K562 (cell line): ENCODE measurements at regions not wholly inside any gene's neighbourhood (a gene's known extent, or its start where the extent isn't known, plus 50 kb on each side); places are given as distances from the start of the nearest gene placed in this dataset.

Experiments used
- ATAC-seq: fragments of 200-7000 bp; cut with Tn5 transposase; 3 replicates; pipeline ENCODE4 v1.9.1; 2020; ENCODE audit warnings: moderate library complexity
- BruUV-seq: library from RNA; stranded (reverse); fragments of 400-500 nt; replicated peaks from 2 replicates; lab custom pipeline; 2021; lab: Mats Ljungman, UMichigan
- CTCF ChIA-PET: fragments of 300-600 bp; formaldehyde crosslinking; extraction: SDS; loops from one replicate; lab custom pipeline; 2021; ENCODE audit warnings: low intra/inter-chr PET ratio; lab: Yijun Ruan, JAX
- POLR2A ChIA-PET: fragments of 300-600, 350-650 bp; sonication (Branson Sonifier 250); formaldehyde crosslinking; extraction: SDS; loops from one replicate; lab custom pipeline; 2021; ENCODE audit warnings: antibody characterized with exemption, inconsistent platforms; lab: Yijun Ruan, JAX
- DNase-seq, 4 experiments: peaks; one replicate each; pipeline versions ENCODE4 v3.0.0 to v3.0.0-alpha.2; 2011 to 2018; ENCODE audit warnings: low spot score in 3 of 4, mixed read lengths in 3 of 4; ENCODE audit errors: extremely low read depth in 1 of 4
- FAIRE-seq: peaks from 2 replicates; lab custom pipeline; 2011; peaks lifted over from hg19 to GRCh38; lab: Jason Lieb, UNC
- H2AFZ ChIP-seq: 2 replicates; pipeline ENCODE4 v1.6.0; 2011; ENCODE audit warnings: low read depth, low read length, control low read depth, inconsistent platforms
- H3K27ac ChIP-seq: fragments of 200-600 bp; 3 replicates; pipeline ENCODE4 v1.8.0; 2011; ENCODE audit warnings: low read depth, mild to moderate bottlenecking, control low read depth, inconsistent platforms, low read length, moderate library complexity, mixed read lengths; ENCODE audit errors: extremely low read depth
- H3K27me3 ChIP-seq, 2 experiments: fragments of 300-600 bp in 1 of 2; 2 replicates in 1 of 2; 3 replicates in 1 of 2; pipeline versions ENCODE4 v1.6.0 to v1.8.0; 2011; ENCODE audit warnings: inconsistent platforms in 2 of 2, low read length in 2 of 2, mild to moderate bottlenecking in 1 of 2, mixed read lengths in 1 of 2, moderate library complexity in 1 of 2; ENCODE audit not compliant: control insufficient read depth in 2 of 2, insufficient read depth in 2 of 2
- H3K36me3 ChIP-seq: fragments of 300-600 bp; 3 replicates; pipeline ENCODE4 v1.8.0; 2011; ENCODE audit warnings: mild to moderate bottlenecking, low read length, inconsistent platforms; ENCODE audit not compliant: control insufficient read depth, insufficient read depth
- H3K4me1 ChIP-seq, 2 experiments: fragments of 200-600 bp in 1 of 2; replicated peaks in 1 of 2; 2 replicates in 1 of 2; 3 replicates in 1 of 2; pipeline versions ENCODE4 v1.5.1 to v1.8.0; 2011; ENCODE audit warnings: inconsistent platforms in 2 of 2, low read length in 2 of 2, mild to moderate bottlenecking in 1 of 2, mixed read lengths in 1 of 2, moderate library complexity in 1 of 2; ENCODE audit not compliant: control insufficient read depth in 2 of 2, insufficient read depth in 2 of 2
- H3K4me2 ChIP-seq: 2 replicates; pipeline ENCODE4 v1.6.1; 2011; ENCODE audit warnings: low read length, control low read depth, inconsistent platforms, mixed read lengths; ENCODE audit not compliant: insufficient read depth
- H3K4me3 ChIP-seq: fragments of 200-600 bp; sonication (generic), shearing (Covaris generic); 2 replicates; pipeline ENCODE4 v1.5.1; 2016; ENCODE audit warnings: control low read depth, inconsistent platforms
- H3K79me2 ChIP-seq: fragments of 200-600 bp; 3 replicates; pipeline ENCODE4 v1.8.0; 2011; ENCODE audit warnings: low read length, inconsistent platforms; ENCODE audit not compliant: control insufficient read depth, insufficient read depth
- H3K9ac ChIP-seq, 2 experiments: 2 replicates each; pipeline versions ENCODE4 v1.6.0 to v1.6.1; 2011; ENCODE audit warnings: low read depth in 2 of 2, low read length in 2 of 2, control low read depth in 1 of 2, inconsistent platforms in 1 of 2, mild to moderate bottlenecking in 1 of 2, mixed read lengths in 1 of 2; ENCODE audit not compliant: insufficient read depth in 1 of 2
- H3K9me1 ChIP-seq: one replicate; pipeline ENCODE4 v1.6.0; 2011; ENCODE audit warnings: inconsistent platforms, mild to moderate bottlenecking, low read length, moderate library complexity; ENCODE audit not compliant: control insufficient read depth, insufficient read depth
- H3K9me3 ChIP-seq: replicated peaks from 2 replicates; pipeline ENCODE4 v1.5.1; 2011; ENCODE audit warnings: low read depth, low read length, inconsistent platforms; ENCODE audit not compliant: control insufficient read depth, insufficient read depth
- H4K20me1 ChIP-seq: replicated peaks from 2 replicates; pipeline ENCODE4 v1.6.1; 2011; ENCODE audit warnings: low read length, inconsistent platforms, mixed read lengths; ENCODE audit not compliant: control insufficient read depth, insufficient read depth
- BCLAF1 ChIP-seq, 2 experiments: fragments of 450-650 bp in 1 of 2; IDR thresholded peaks; 2 replicates each; pipeline ENCODE4 v1.6.1; 2011 to 2017; ENCODE audit warnings: low read depth in 2 of 2, antibody characterized with exemption in 1 of 2, borderline replicate concordance in 1 of 2, low read length in 1 of 2, mild to moderate bottlenecking in 1 of 2, mixed read lengths in 1 of 2; ENCODE audit not compliant: control insufficient read depth in 1 of 2
- CBX2 ChIP-seq: fragments of 200-600 bp; sonication (generic); IDR thresholded peaks from one replicate; pipeline ENCODE4 v1.6.1; 2012; ENCODE audit warnings: mild to moderate bottlenecking, low read length, inconsistent platforms; ENCODE audit not compliant: insufficient read depth, poor library complexity, severe bottlenecking
- FOXK1 ChIP-seq: sonication (generic); formaldehyde crosslinking; IDR thresholded peaks from 2 replicates; pipeline ENCODE4 v1.8.0; 2022; ENCODE audit warnings: missing genetic modification reagents, mild to moderate bottlenecking, borderline replicate concordance
- PKNOX1 ChIP-seq: fragments of 450-650 bp; IDR thresholded peaks from 2 replicates; pipeline ENCODE4 v1.6.1; 2016
- SAP30 ChIP-seq: fragments of 200-600 bp; sonication (generic); IDR thresholded peaks from 2 replicates; pipeline ENCODE4 v1.6.1; 2012; ENCODE audit warnings: borderline replicate concordance, low read depth, mild to moderate bottlenecking, moderate library complexity, low read length, control low read depth, inconsistent platforms; ENCODE audit not compliant: insufficient read depth, poor library complexity, severe bottlenecking
- TGIF2 ChIP-seq: sonication (generic); formaldehyde crosslinking; IDR thresholded peaks from 2 replicates; pipeline ENCODE4 v1.8.1; 2022; ENCODE audit warnings: mild to moderate bottlenecking, missing genetic modification reagents, moderate library complexity
- XRCC3 ChIP-seq: fragments of 450-650 bp; IDR thresholded peaks from 2 replicates; pipeline ENCODE4 v1.6.1; 2017; ENCODE audit warnings: mild to moderate bottlenecking, moderate library complexity
- ZNF212 ChIP-seq: fragments of 450-650 bp; formaldehyde crosslinking; IDR thresholded peaks from 2 replicates; pipeline ENCODE4 v1.4.0; 2020; ENCODE audit warnings: mild to moderate bottlenecking
- ZNF668 ChIP-seq: fragments of 250-450 bp; sonication (Bioruptor Pico); IDR thresholded peaks from 2 replicates; pipeline ENCODE4 v1.8.0; 2022; ENCODE audit warnings: mild to moderate bottlenecking, inconsistent platforms
- WGBS: fragments of 100-300 bp; shearing (Covaris generic); methylation state at CpG from one replicate; pipeline ENCODE4 v1.1.6; 2016; ENCODE audit warnings: low coverage, mixed read lengths; ENCODE audit not compliant: insufficient coverage; ENCODE audit errors: missing lambda C conversion rate; 5-methylcytosine and 5-hydroxymethylcytosine counted together
- in situ Hi-C: fragments of 300-500 bp; cut with MboI; formaldehyde crosslinking; loops from 4 replicates; pipeline ENCODE4 v1.15.0; 2018; ENCODE audit warnings: inconsistent platforms, mixed read lengths
- intact Hi-C: fragments of 100-400 bp; cut with micrococcal nuclease; formaldehyde crosslinking; loops from 2 replicates; pipeline ENCODE4 v1.14.2; 2022
- TF ChIP-seq, protein P1 (sequence below), 2 experiments: fragments of 450-650 bp in 1 of 2; sonication (generic) in 1 of 2; formaldehyde crosslinking in 1 of 2; IDR thresholded peaks in 1 of 2; conservative IDR thresholded peaks in 1 of 2; 2 replicates each; pipeline versions ENCODE4 v1.6.1 to v1.8.1; 2016 to 2023; ENCODE audit warnings: mild to moderate bottlenecking in 2 of 2, moderate library complexity in 2 of 2, inconsistent platforms in 1 of 2, missing genetic modification reagents in 1 of 2

GRCh38 chr19:28152195-28152594, 1060.8 kb downstream of the UQCRFS1 start (continued):
- TF ChIP-seq BCLAF1 (IDR thresholded peaks at IDR 0.05; ENCODE audit: borderline replicate concordance in 1 of 2, control insufficient read depth in 1 of 2, low read depth in 2 of 2, low read length in 1 of 2) (no peak), XRCC3 (no peak)

- TF ChIP-seq ZNF668 (no peak), SAP30 (no peak), CBX2 (no peak), ZNF212 (CRISPR knock-in tag) (no peak), FOXK1 (CRISPR knock-in tag) (no peak), TGIF2 (CRISPR knock-in tag) (no peak), PKNOX1 (no peak)
- TF ChIP-seq, protein P1, sequence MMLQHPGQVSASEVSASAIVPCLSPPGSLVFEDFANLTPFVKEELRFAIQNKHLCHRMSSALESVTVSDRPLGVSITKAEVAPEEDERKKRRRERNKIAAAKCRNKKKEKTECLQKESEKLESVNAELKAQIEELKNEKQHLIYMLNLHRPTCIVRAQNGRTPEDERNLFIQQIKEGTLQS (IDR thresholded peaks at IDR 0.05): no peak
- TF ChIP-seq, protein P1 (CRISPR knock-in tag; conservative IDR thresholded peaks at IDR 0.05): no peak
Measured at GRCh38 chr19:28150129-28150528, 1062.8 kb downstream of the UQCRFS1 start.

More at GRCh38 chr19:28150129-28150528, 1062.8 kb downstream of the UQCRFS1 start:
- WGBS: 0% methylated on average over 5 of the region's 5 CpGs
- FAIRE-seq (no peak), DNase-seq (no peak), ATAC-seq (no peak)
- Histone ChIP-seq H3K4me1 (no peaks in the 10 kb centered on the region), H3K9me3 (no peaks in the 10 kb centered on the region), H3K36me3 (no peaks in the 10 kb centered on the region), H3K27ac (no peak overlapping the region), H2AFZ (no peak overlapping the region), H3K27me3 (peaks cover 0 to 5% of the 10 kb centered on the region in 2 experiments; a peak in 1 of 5 replicates), H3K4me3 (no peak overlapping the region), H3K79me2 (no peaks in the 10 kb centered on the region), H3K4me2 (no peak overlapping the region), H3K9me1 (no peaks in the 10 kb centered on the region), H4K20me1 (no peaks in the 10 kb centered on the region; the same call in 1 of the 2 replicates), H3K9ac (no peak overlapping the region)
- BruUV-seq: no TSS peak
- CTCF ChIA-PET: no interaction called here
- in situ Hi-C loops: no loop called here
- POLR2A ChIA-PET: interaction anchor here (0.9 kb wide), 1 partner anchor 16 kb away, joined by 3 read pairs; no protein-coding TSS in a partner anchor
- intact Hi-C loops: no loop called here
